GM12892 (cell line): ENCODE measurements at regions not wholly inside any gene's neighbourhood (a gene's known extent, or its start where the extent isn't known, plus 50 kb on each side); places are given as distances from the start of the nearest gene placed in this dataset.

Experiments
- POLR2A ChIP-seq: IDR thresholded peaks from 2 replicates; pipeline ENCODE4 v1.6.1; 2011; ENCODE audit warnings: low read depth, low read length, control low read depth
- POLR2AphosphoS5 ChIP-seq: IDR thresholded peaks from 2 replicates; pipeline ENCODE4 v1.6.1; 2011; ENCODE audit warnings: low read depth, low read length, control low read depth

GRCh38 chr1:5660141-5660935, 331.9 kb downstream of the NPHP4 start:
- no peak for TF ChIP-seq POLR2A
- TF ChIP-seq POLR2AphosphoS5: no peak
